Sigmoid colon (tissue), 6 donors: ENCODE measurements at regions not wholly inside any gene's neighbourhood (a gene's known extent, or its start where the extent isn't known, plus 50 kb on each side); places are given as distances from the start of the nearest gene placed in this dataset.

ENCODE experiments used
- DNase-seq: peaks from one replicate; pipeline ENCODE4 v3.0.0-alpha.2; 2019
- H3K27ac ChIP-seq, 4 donors: fragments of 200-600 bp; sonication (generic); one replicate each; pipeline ENCODE4 v1.5.1; 2016 to 2019; ENCODE audit warnings: mild to moderate bottlenecking in 1 of 4
- H3K27me3 ChIP-seq, 3 donors: fragments of 200-600 bp; sonication (generic); one replicate each; pipeline ENCODE4 v1.5.1; 2019; ENCODE audit warnings: mild to moderate bottlenecking in 1 of 3
- H3K36me3 ChIP-seq, 4 donors: fragments of 200-600 bp; sonication (generic); one replicate each; pipeline ENCODE4 v1.5.1; 2016 to 2019
- H3K4me1 ChIP-seq, 4 donors: fragments of 200-600 bp; sonication (generic); one replicate each; pipeline ENCODE4 v1.5.1; 2017 to 2019
- H3K4me3 ChIP-seq, 4 donors: fragments of 200-600 bp; sonication (generic); one replicate each; pipeline ENCODE4 v1.5.1; 2017 to 2019; ENCODE audit warnings: mild to moderate bottlenecking in 2 of 4, moderate library complexity in 1 of 4
- H3K9me3 ChIP-seq, 4 donors: fragments of 200-600 bp in 3 of 4; sonication (generic) in 3 of 4; one replicate each; pipeline versions ENCODE4 v1.5.1 to v1.6.1; 2013 to 2019
- EP300 ChIP-seq, 4 donors: sonication (generic); formaldehyde crosslinking; IDR thresholded peaks; one replicate each; pipeline ENCODE4 v1.6.1; 2017; ENCODE audit warnings: antibody characterized with exemption in 4 of 4
- POLR2A ChIP-seq, 2 donors: fragments of 450-650 bp; IDR thresholded peaks; one replicate each; pipeline ENCODE4 v1.6.1; 2016; ENCODE audit warnings: antibody characterized with exemption in 2 of 2, mild to moderate bottlenecking in 2 of 2, moderate library complexity in 2 of 2
- POLR2AphosphoS5 ChIP-seq, 4 donors: sonication (generic); formaldehyde crosslinking; IDR thresholded peaks; one replicate each; pipeline ENCODE4 v1.6.1; 2017; ENCODE audit warnings: antibody characterized with exemption in 4 of 4
- WGBS, 2 donors: extraction: QIAGEN DNeasy Blood & Tissue Kit; methylation state at CpG; one replicate each; pipeline ENCODE4 v1.1.7; 2013; 5-methylcytosine and 5-hydroxymethylcytosine counted together
- intact Hi-C: fragments of 100-400 bp; cut with DNase I; formaldehyde crosslinking; loops from one replicate; pipeline ENCODE4 v1.15.1; 2023
- TF ChIP-seq, protein P1 (sequence below), 4 experiments: fragments of 450-650 bp in 3 of 4; fragments of 200-600 bp in 1 of 4; IDR thresholded peaks; one replicate each; pipeline ENCODE4 v1.5.1; 2016 to 2019; ENCODE audit warnings: antibody characterized with exemption in 4 of 4, mild to moderate bottlenecking in 3 of 4, moderate library complexity in 2 of 4
- donor health status: healthy with polysubstance abuse.
- donor health status: healthy.

DNA sequence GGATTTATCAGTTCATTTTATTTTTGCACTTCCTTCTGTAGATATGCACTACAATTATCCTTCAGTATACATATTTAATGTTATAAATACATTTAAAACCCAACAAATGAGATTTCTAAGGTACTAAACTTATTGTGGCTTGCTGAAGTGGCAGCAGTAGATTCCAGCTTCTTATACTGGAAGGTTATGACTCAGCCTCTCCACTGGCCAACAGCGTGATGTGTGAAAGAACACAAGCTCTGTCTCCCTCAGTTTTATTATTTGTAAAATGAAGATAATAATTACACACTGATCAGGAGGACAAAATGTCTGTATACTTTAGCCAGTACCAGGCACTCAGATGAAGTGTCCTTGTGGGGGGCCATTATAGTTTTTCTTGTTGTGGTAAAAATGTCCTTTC lies 1147.1 kb downstream of the CNTNAP5 start:
- intact Hi-C loops, result no loop called here
- no peak overlapping the region for H3K27ac ChIP-seq
- no peaks in the 10 kb centered on the region for H3K9me3 ChIP-seq
- TF ChIP-seq EP300 (IDR thresholded peaks at IDR 0.05) (no peak), POLR2AphosphoS5 (IDR thresholded peaks at IDR 0.05) (no peak), POLR2A (IDR thresholded peaks at IDR 0.05) (no peak)
- TF ChIP-seq, protein P1, sequence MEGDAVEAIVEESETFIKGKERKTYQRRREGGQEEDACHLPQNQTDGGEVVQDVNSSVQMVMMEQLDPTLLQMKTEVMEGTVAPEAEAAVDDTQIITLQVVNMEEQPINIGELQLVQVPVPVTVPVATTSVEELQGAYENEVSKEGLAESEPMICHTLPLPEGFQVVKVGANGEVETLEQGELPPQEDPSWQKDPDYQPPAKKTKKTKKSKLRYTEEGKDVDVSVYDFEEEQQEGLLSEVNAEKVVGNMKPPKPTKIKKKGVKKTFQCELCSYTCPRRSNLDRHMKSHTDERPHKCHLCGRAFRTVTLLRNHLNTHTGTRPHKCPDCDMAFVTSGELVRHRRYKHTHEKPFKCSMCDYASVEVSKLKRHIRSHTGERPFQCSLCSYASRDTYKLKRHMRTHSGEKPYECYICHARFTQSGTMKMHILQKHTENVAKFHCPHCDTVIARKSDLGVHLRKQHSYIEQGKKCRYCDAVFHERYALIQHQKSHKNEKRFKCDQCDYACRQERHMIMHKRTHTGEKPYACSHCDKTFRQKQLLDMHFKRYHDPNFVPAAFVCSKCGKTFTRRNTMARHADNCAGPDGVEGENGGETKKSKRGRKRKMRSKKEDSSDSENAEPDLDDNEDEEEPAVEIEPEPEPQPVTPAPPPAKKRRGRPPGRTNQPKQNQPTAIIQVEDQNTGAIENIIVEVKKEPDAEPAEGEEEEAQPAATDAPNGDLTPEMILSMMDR (IDR thresholded peaks at IDR 0.05), result no peak
- DNase-seq, result no peak
- no peak overlapping the region for H3K4me3 ChIP-seq
- H3K36me3 ChIP-seq, result no peaks in the 10 kb centered on the region
- 90 to 91% methylated on average over 1 of the region's 1 CpG for WGBS, 2 donors
- no peaks in the 10 kb centered on the region for H3K4me1 ChIP-seq
- H3K27me3 ChIP-seq, result no peaks in the 10 kb centered on the region

DNA sequence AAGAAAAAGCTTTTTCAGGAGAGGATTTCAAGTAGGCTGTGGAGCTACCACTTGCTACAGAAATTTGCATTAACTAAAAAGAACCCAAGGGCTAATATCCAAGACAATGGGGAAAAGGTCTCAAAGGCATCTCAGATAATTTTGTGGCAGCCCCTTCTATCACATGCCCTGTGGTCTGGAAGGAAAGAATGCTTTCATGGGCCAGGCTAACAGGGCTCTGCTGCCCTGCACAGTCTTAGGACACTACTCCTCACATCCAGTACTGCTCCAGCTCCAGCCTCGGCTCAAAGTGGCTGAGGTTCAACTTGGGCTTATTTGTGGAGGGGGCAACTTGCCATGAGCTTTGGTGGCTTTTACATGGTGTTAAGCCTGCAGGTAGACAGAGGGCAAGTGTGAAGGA lies 1150.3 kb downstream of the CNTNAP5 start:
- TF ChIP-seq POLR2AphosphoS5 (IDR thresholded peaks at IDR 0.05) (no peak), POLR2A (IDR thresholded peaks at IDR 0.05) (no peak), EP300 (IDR thresholded peaks at IDR 0.05) (no peak)
- TF ChIP-seq, protein P1 (IDR thresholded peaks at IDR 0.05), result no peak
- H3K27ac ChIP-seq, result no peak overlapping the region
- H3K4me3 ChIP-seq, result no peak overlapping the region
- H3K36me3 ChIP-seq, result no peaks in the 10 kb centered on the region
- no peaks in the 10 kb centered on the region for H3K4me1 ChIP-seq
- intact Hi-C loops, result no loop called here
- WGBS, 2 donors, result 75 to 87% methylated on average over 1 of the region's 1 CpG
- H3K9me3 ChIP-seq, result no peaks in the 10 kb centered on the region
- no peaks in the 10 kb centered on the region for H3K27me3 ChIP-seq
- DNase-seq, result no peak

DNA sequence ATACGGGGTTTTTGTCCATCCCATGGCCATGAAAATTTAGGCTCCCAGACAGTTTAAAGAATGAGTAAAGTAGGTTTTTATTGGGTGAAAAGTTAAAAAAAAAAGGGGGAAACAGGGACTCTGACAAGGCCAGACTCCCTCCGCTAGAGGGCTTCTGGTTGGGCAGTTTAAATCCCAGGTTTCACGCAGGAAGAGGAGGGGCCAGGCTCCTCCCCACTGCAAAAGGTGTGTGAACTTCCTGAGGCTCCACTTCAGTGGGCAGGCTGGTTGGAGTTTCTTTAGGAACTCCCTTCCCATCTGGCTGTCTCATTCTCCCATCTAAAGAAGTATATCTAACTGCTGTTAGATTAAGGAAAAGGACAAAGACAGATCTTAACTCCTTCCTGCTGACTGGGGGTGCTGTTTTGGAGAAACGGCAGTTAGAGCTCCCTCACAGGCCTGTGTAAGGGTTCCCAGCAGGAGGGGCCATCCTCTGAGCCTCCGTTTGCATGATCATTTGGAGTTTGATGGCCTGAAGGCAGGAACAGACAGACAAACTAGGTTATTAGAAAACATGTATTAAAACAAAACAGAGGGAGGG lies 1160.7 kb downstream of the CNTNAP5 start:
- H3K27ac ChIP-seq, result no peak overlapping the region
- H3K4me3 ChIP-seq, result no peak overlapping the region
- H3K4me1 ChIP-seq, result no peaks in the 10 kb centered on the region
- no peak for DNase-seq
- TF ChIP-seq, protein P1 (IDR thresholded peaks at IDR 0.05), result no peak
- TF ChIP-seq POLR2AphosphoS5 (IDR thresholded peaks at IDR 0.05), result no peak
- no peak for TF ChIP-seq EP300 (IDR thresholded peaks at IDR 0.05)
- no peak for TF ChIP-seq POLR2A (IDR thresholded peaks at IDR 0.05)
- WGBS, 2 donors, result 79 to 85% methylated on average over 5 of the region's 5 CpGs
- no peaks in the 10 kb centered on the region for H3K36me3 ChIP-seq
- H3K9me3 ChIP-seq, result no peaks in the 10 kb centered on the region
- no peaks in the 10 kb centered on the region for H3K27me3 ChIP-seq
- intact Hi-C loops, result no loop called here

DNA sequence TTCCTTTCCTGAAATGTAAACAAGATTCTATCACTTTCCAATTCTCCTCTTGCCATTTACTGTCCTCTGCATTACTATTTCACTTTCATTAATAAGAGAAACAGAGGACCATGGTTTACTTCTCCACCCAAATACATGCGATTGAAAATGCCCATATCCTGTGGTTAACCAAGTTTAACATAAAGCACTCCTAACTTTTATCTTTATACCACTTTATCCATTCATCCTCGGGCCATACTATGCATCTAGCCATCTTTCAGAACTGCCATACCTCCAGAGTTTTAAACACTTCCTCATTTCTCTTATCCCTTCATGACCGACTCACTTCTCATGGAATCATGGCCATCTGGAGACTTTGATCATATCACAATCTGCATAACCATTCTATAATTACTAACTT lies 1182.3 kb downstream of the CNTNAP5 start:
- DNase-seq, result no peak
- Histone ChIP-seq H3K4me1 (no peaks in the 10 kb centered on the region), H3K4me3 (no peak overlapping the region), H3K27me3 (no peaks in the 10 kb centered on the region), H3K9me3 (no peaks in the 10 kb centered on the region), H3K36me3 (no peaks in the 10 kb centered on the region), H3K27ac (no peak overlapping the region)
- intact Hi-C loops, result no loop called here
- 88 to 90% methylated on average over 3 of the region's 3 CpGs for WGBS, 2 donors
- no peak for TF ChIP-seq EP300 (IDR thresholded peaks at IDR 0.05)
- TF ChIP-seq, protein P1 (IDR thresholded peaks at IDR 0.05), result no peak
- TF ChIP-seq POLR2AphosphoS5 (IDR thresholded peaks at IDR 0.05), result no peak
- TF ChIP-seq POLR2A (IDR thresholded peaks at IDR 0.05), result no peak

DNA sequence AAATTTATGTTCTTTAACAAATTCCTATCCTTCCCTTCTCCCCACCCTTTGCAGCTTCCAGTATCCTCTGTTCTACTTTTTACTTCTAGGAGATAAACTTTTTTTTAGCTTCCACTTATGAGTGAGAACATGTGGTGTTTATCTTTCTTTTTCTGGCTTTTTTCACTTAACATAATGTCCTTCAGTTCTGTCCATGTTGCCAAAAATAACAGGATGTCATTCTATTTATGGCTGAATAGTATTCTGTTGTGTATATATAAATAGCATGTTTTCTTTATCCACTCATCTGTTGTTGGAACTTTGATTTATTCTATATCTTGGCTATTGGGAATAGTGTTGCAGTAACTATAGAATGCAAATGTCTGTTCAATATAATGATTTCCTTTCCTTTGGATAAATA lies 1191.2 kb downstream of the CNTNAP5 start:
- TF ChIP-seq POLR2AphosphoS5 (IDR thresholded peaks at IDR 0.05) (no peak), EP300 (IDR thresholded peaks at IDR 0.05) (no peak), POLR2A (IDR thresholded peaks at IDR 0.05) (no peak)
- TF ChIP-seq, protein P1 (IDR thresholded peaks at IDR 0.05), result no peak
- Histone ChIP-seq H3K9me3 (peaks cover 0 to 3% (median 0%) of the 10 kb centered on the region in 4 donors), H3K27ac (no peak overlapping the region), H3K4me3 (no peak overlapping the region), H3K36me3 (no peaks in the 10 kb centered on the region), H3K27me3 (no peaks in the 10 kb centered on the region), H3K4me1 (no peaks in the 10 kb centered on the region)
- intact Hi-C loops, result no loop called here
- no peak for DNase-seq
